Stimulated activated CD4-positive, alpha-beta T cell treated with anti-CD3 and anti-CD28 coated beads, Interleukin-12 subunit alpha, Interleukin-12 subunit beta, amount 100 ng/mL, for 48 hours (primary cell): ENCODE measurements at regions not wholly inside any gene's neighbourhood (a gene's known extent, or its start where the extent isn't known, plus 50 kb on each side); places are given as distances from the start of the nearest gene placed in this dataset.
"Not testable (repeated sequence)": the region's sequence is repeated elsewhere in the genome, so short reads cannot be mapped to it uniquely, and the experiment has no call there.

Experiments
- DNase-seq, 3 donors: peaks; one replicate each; pipeline ENCODE4 v3.0.0-alpha.2; 2020; ENCODE audit warnings: low read depth in 2 of 3, low spot score in 1 of 3

GRCh38 chr5:87042554-87042953 is 225.1 kb upstream of the RASA1 start:
- no peak for DNase-seq

GRCh38 chr5:87048156-87048555 is 219.5 kb upstream of the RASA1 start:
- DNase-seq = no peak

GRCh38 chr5:87049012-87049411 is 218.7 kb upstream of the RASA1 start:
- DNase-seq = not testable (repeated sequence)

- no peak for DNase-seq
Observed at GRCh38 chr5:87051502-87052113, 216.1 kb upstream of the RASA1 start.

GRCh38 chr5:87053146-87053545 is 214.5 kb upstream of the RASA1 start:
- DNase-seq = no peak

- DNase-seq = no peak
Observed at GRCh38 chr5:87054821-87055220, 212.9 kb upstream of the RASA1 start.

GRCh38 chr5:87061046-87061445 is 206.6 kb upstream of the RASA1 start:
- DNase-seq = no peak

GRCh38 chr5:87069311-87069710 is 198.4 kb upstream of the RASA1 start:
- DNase-seq = no peak

- DNase-seq = no peak
Observed at GRCh38 chr5:87069974-87070608, 197.6 kb upstream of the RASA1 start.

GRCh38 chr5:87074072-87074471 is 193.6 kb upstream of the RASA1 start:
- DNase-seq = no peak

- DNase-seq = no peak
Observed at GRCh38 chr5:87074934-87075541, 192.6 kb upstream of the RASA1 start.

- no peak for DNase-seq
Observed at GRCh38 chr5:87076411-87076810, 191.3 kb upstream of the RASA1 start.

- no peak for DNase-seq
Observed at GRCh38 chr5:87076931-87077330, 190.8 kb upstream of the RASA1 start.

- no peak for DNase-seq
Observed at GRCh38 chr5:87079219-87079618, 188.5 kb upstream of the RASA1 start.

GRCh38 chr5:87081016-87081415 is 186.7 kb upstream of the RASA1 start:
- DNase-seq = no peak

- no peak for DNase-seq
Observed at GRCh38 chr5:87081511-87082372, 185.9 kb upstream of the RASA1 start.

- no peak for DNase-seq
Observed at GRCh38 chr5:87094347-87094746, 173.3 kb upstream of the RASA1 start.

- no peak for DNase-seq
Observed at GRCh38 chr5:87094833-87095232, 172.8 kb upstream of the RASA1 start.

GRCh38 chr5:87095787-87096186 is 171.9 kb upstream of the RASA1 start:
- DNase-seq = no peak

GRCh38 chr5:87097664-87098063 is 170.0 kb upstream of the RASA1 start:
- DNase-seq = no peak

GRCh38 chr5:87099291-87099839 is 168.3 kb upstream of the RASA1 start:
- DNase-seq = no peak

GRCh38 chr5:87099968-87100367 is 167.7 kb upstream of the RASA1 start:
- DNase-seq = no peak
